Natural killer cell (primary cell): ENCODE measurements at regions not wholly inside any gene's neighbourhood (a gene's known extent, or its start where the extent isn't known, plus 50 kb on each side); places are given as distances from the start of the nearest gene placed in this dataset.

Experiments
- ATAC-seq, 3 donors: fragments of 150-1000 bp in 2 of 3; fragments of 200-7000 bp in 1 of 3; cut with Tn5 transposase; 1 replicate in 1 of 3; 2 replicates in 2 of 3; pipeline ENCODE4 v1.10.0; 2021; ENCODE audit warnings: mild to moderate bottlenecking in 2 of 3, moderate library complexity in 2 of 3
- DNase-seq, 2 donors: peaks; one replicate each; pipeline versions ENCODE4 v3.0.0 to v3.0.0-alpha.2; 2013 to 2021; ENCODE audit warnings: mixed read lengths in 1 of 2
- H3K27ac ChIP-seq: one replicate; pipeline ENCODE4 v1.5.1; 2013; ENCODE audit warnings: mild to moderate bottlenecking, low read length
- H3K27me3 ChIP-seq: one replicate; pipeline ENCODE4 v1.6.1; 2013; ENCODE audit warnings: low read length; ENCODE audit not compliant: control insufficient read depth, insufficient read depth
- H3K36me3 ChIP-seq: one replicate; pipeline ENCODE4 v1.6.1; 2013; ENCODE audit warnings: low read length; ENCODE audit not compliant: control insufficient read depth, insufficient read depth
- H3K4me1 ChIP-seq: one replicate; pipeline ENCODE4 v1.6.1; 2013; ENCODE audit warnings: low read length; ENCODE audit not compliant: control insufficient read depth, insufficient read depth
- H3K4me3 ChIP-seq: one replicate; pipeline ENCODE4 v1.5.1; 2013; ENCODE audit warnings: low read length
- H3K9me3 ChIP-seq: one replicate; pipeline ENCODE4 v1.6.1; 2013; ENCODE audit warnings: low read length; ENCODE audit not compliant: control insufficient read depth, insufficient read depth
- H3K27ac Mint-ChIP-seq, 2 donors: one replicate each; pipeline ENCODE4 v1.8.0; 2022; ENCODE audit warnings: mild to moderate bottlenecking in 2 of 2, mixed read lengths in 2 of 2, moderate library complexity in 1 of 2
- H3K27me3 Mint-ChIP-seq, 2 donors: one replicate each; pipeline ENCODE4 v1.8.0; 2022; ENCODE audit warnings: low read depth in 2 of 2, mixed read lengths in 2 of 2
- H3K36me3 Mint-ChIP-seq: one replicate; pipeline ENCODE4 v1.8.0; 2022; ENCODE audit warnings: mixed read lengths
- H3K4me1 Mint-ChIP-seq, 2 donors: one replicate each; pipeline ENCODE4 v1.8.0; 2022; ENCODE audit warnings: mixed read lengths in 2 of 2
- H3K4me3 Mint-ChIP-seq: one replicate; pipeline ENCODE4 v1.8.0; 2022; ENCODE audit warnings: mild to moderate bottlenecking, moderate library complexity, mixed read lengths
- H3K9me3 Mint-ChIP-seq, 2 donors: one replicate each; pipeline ENCODE4 v1.8.0; 2022; ENCODE audit warnings: mixed read lengths in 2 of 2
- WGBS: methylation state at CpG from one replicate; pipeline ENCODE4 v1.1.7; 2013; ENCODE audit warnings: missing lambda C conversion rate; ENCODE audit not compliant: insufficient coverage; 5-methylcytosine and 5-hydroxymethylcytosine counted together
- intact Hi-C: fragments of 100-400 bp; cut with micrococcal nuclease; formaldehyde crosslinking; loops from one replicate; pipeline ENCODE4 v1.14.2; 2022
- TF ChIP-seq, protein P1 (sequence below): fragments of 200-600 bp; IDR thresholded peaks from one replicate; pipeline ENCODE4 v1.8.0; 2022; ENCODE audit warnings: antibody characterized with exemption

GRCh38 chr4:106602711-106603110 is 234.1 kb upstream of the GIMD1 start:
- H3K27me3 ChIP-seq, result no peaks in the 10 kb centered on the region
- intact Hi-C loops, result no loop called here
- Mint-ChIP-seq H3K4me1 (no peaks in the 10 kb centered on the region), H3K36me3 (no peaks in the 10 kb centered on the region), H3K4me3 (no peak overlapping the region), H3K27ac (no peak overlapping the region), H3K27me3 (no peaks in the 10 kb centered on the region), H3K9me3 (peaks cover 0 to 2% of the 10 kb centered on the region in 2 donors)
- no peaks in the 10 kb centered on the region for H3K36me3 ChIP-seq
- 90% methylated on average over 1 of the region's 2 CpGs for WGBS
- H3K9me3 ChIP-seq, result peaks cover 4% of the 10 kb centered on the region
- H3K27ac ChIP-seq, result no peak overlapping the region
- no peak for DNase-seq
- no peaks in the 10 kb centered on the region for H3K4me1 ChIP-seq
- TF ChIP-seq, protein P1, sequence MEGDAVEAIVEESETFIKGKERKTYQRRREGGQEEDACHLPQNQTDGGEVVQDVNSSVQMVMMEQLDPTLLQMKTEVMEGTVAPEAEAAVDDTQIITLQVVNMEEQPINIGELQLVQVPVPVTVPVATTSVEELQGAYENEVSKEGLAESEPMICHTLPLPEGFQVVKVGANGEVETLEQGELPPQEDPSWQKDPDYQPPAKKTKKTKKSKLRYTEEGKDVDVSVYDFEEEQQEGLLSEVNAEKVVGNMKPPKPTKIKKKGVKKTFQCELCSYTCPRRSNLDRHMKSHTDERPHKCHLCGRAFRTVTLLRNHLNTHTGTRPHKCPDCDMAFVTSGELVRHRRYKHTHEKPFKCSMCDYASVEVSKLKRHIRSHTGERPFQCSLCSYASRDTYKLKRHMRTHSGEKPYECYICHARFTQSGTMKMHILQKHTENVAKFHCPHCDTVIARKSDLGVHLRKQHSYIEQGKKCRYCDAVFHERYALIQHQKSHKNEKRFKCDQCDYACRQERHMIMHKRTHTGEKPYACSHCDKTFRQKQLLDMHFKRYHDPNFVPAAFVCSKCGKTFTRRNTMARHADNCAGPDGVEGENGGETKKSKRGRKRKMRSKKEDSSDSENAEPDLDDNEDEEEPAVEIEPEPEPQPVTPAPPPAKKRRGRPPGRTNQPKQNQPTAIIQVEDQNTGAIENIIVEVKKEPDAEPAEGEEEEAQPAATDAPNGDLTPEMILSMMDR, result no peak
- H3K4me3 ChIP-seq, result no peak overlapping the region
- ATAC-seq, result no peak

- H3K4me3 Mint-ChIP-seq, result no peak overlapping the region
- WGBS, result 44% methylated on average over 1 of the region's 1 CpG
- intact Hi-C loops, result no loop called here
Measured at GRCh38 chr4:106601519-106601918, 232.9 kb upstream of the GIMD1 start.

DNA sequence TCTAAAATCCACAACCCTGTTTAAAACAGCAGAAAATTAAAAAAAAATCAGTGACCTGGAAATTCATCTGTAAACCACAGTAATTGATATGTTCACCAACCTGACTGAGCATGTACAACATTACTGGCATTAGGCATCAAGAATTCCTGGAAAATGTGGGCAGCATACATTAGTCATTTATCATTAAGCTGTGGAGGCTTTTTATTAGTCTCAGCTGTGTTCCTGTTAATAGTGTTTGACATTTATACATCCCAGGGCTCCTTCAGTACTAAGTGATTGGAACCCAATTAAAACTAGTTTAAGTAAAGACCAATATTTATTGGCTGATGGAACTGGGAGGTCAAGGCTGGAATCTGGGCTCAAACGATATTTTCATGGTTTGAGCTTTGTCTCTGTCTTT is 227.3 kb upstream of the GIMD1 start:
- Histone ChIP-seq H3K4me1 (no peaks in the 10 kb centered on the region), H3K27ac (no peak overlapping the region), H3K4me3 (no peak overlapping the region), H3K36me3 (no peaks in the 10 kb centered on the region), H3K9me3 (no peaks in the 10 kb centered on the region), H3K27me3 (no peaks in the 10 kb centered on the region)
- Mint-ChIP-seq H3K36me3 (no peaks in the 10 kb centered on the region), H3K4me3 (no peak overlapping the region), H3K27me3 (no peaks in the 10 kb centered on the region), H3K9me3 (peaks cover 0 to 8% of the 10 kb centered on the region in 2 donors), H3K4me1 (no peaks in the 10 kb centered on the region), H3K27ac (no peak overlapping the region)
- ATAC-seq (no peak), DNase-seq (no peak)
- TF ChIP-seq, protein P1, result no peak
- WGBS, result 80% methylated on average over 1 of the region's 1 CpG
- intact Hi-C loops, result no loop called here

More at GRCh38 chr4:106601519-106601918, 232.9 kb upstream of the GIMD1 start:
- Histone ChIP-seq H3K27me3 (no peaks in the 10 kb centered on the region), H3K36me3 (no peaks in the 10 kb centered on the region), H3K4me1 (no peaks in the 10 kb centered on the region), H3K27ac (no peak overlapping the region), H3K4me3 (no peak overlapping the region), H3K9me3 (peaks cover 4% of the 10 kb centered on the region)
- H3K4me1 Mint-ChIP-seq, result no peaks in the 10 kb centered on the region
- no peaks in the 10 kb centered on the region for H3K36me3 Mint-ChIP-seq
- H3K9me3 Mint-ChIP-seq, result peaks cover 0 to 2% of the 10 kb centered on the region in 2 donors
- ATAC-seq (no peak), DNase-seq (no peak)
- no peak overlapping the region for H3K27ac Mint-ChIP-seq
- H3K27me3 Mint-ChIP-seq, result no peaks in the 10 kb centered on the region
- TF ChIP-seq, protein P1, result no peak

- Mint-ChIP-seq H3K4me3 (no peak overlapping the region), H3K4me1 (no peaks in the 10 kb centered on the region), H3K9me3 (peaks cover 3 to 8% of the 10 kb centered on the region in 2 donors), H3K27me3 (no peaks in the 10 kb centered on the region), H3K36me3 (no peaks in the 10 kb centered on the region), H3K27ac (no peak overlapping the region)
- Histone ChIP-seq H3K9me3 (no peaks in the 10 kb centered on the region), H3K4me3 (no peak overlapping the region), H3K27ac (no peak overlapping the region), H3K4me1 (no peaks in the 10 kb centered on the region), H3K27me3 (no peaks in the 10 kb centered on the region), H3K36me3 (no peaks in the 10 kb centered on the region)
- no peak for DNase-seq
- intact Hi-C loops, result no loop called here
- ATAC-seq, result no peak
- TF ChIP-seq, protein P1, result no peak
Measured at GRCh38 chr4:106594291-106594952, 225.8 kb upstream of the GIMD1 start.
